Mucosa of descending colon (tissue), 3 donors: ENCODE measurements at regions not wholly inside any gene's neighbourhood (a gene's known extent, or its start where the extent isn't known, plus 50 kb on each side); places are given as distances from the start of the nearest gene placed in this dataset.
"Not testable (repeated sequence)": the region's sequence is repeated elsewhere in the genome, so short reads cannot be mapped to it uniquely, and the experiment has no call there.

Source experiments
- ATAC-seq: fragments of 200-7000 bp; cut with Tn5 transposase; one replicate; pipeline ENCODE4 v1.9.1; 2020; ENCODE audit warnings: mild to moderate bottlenecking, moderate library complexity
- DNase-seq, 3 donors: peaks; one replicate each; pipeline ENCODE4 v3.0.0-alpha.2; 2020
- H3K36me3 ChIP-seq: fragments of 200-600 bp; one replicate; pipeline ENCODE4 v1.8.0; 2021; ENCODE audit warnings: low read depth, mild to moderate bottlenecking
- H3K4me1 ChIP-seq: fragments of 200-600 bp; one replicate; pipeline ENCODE4 v1.8.0; 2021; ENCODE audit warnings: low read depth, mild to moderate bottlenecking
- H3K4me3 ChIP-seq: fragments of 200-600 bp; one replicate; pipeline ENCODE4 v1.8.0; 2021; ENCODE audit warnings: mild to moderate bottlenecking
- H3K9me3 ChIP-seq: fragments of 200-600 bp; one replicate; pipeline ENCODE4 v1.8.0; 2021; ENCODE audit warnings: mild to moderate bottlenecking
- intact Hi-C, 2 donors: fragments of 100-400 bp; cut with DNase I in 1 of 2; cut with micrococcal nuclease in 1 of 2; formaldehyde crosslinking; loops; one replicate each; pipeline versions ENCODE4 v1.11.0 to v1.11.1; 2022; cut with DNase I, micrococcal nuclease
- TF ChIP-seq, protein P1 (sequence below): fragments of 200-600 bp; IDR thresholded peaks from one replicate; pipeline ENCODE4 v1.8.0; 2022; ENCODE audit warnings: antibody characterized with exemption, mild to moderate bottlenecking
- donor health status: DM: no; HTN: no; CAD: no; lungs with moderate emphysema.
- donor health status: DM: no; HTN: no; CAD: no.
- donor health status: DM: no; HTN: yes; CAD: no.

- ATAC-seq = no peak
- intact Hi-C loops = no loop called here
- TF ChIP-seq, protein P1, sequence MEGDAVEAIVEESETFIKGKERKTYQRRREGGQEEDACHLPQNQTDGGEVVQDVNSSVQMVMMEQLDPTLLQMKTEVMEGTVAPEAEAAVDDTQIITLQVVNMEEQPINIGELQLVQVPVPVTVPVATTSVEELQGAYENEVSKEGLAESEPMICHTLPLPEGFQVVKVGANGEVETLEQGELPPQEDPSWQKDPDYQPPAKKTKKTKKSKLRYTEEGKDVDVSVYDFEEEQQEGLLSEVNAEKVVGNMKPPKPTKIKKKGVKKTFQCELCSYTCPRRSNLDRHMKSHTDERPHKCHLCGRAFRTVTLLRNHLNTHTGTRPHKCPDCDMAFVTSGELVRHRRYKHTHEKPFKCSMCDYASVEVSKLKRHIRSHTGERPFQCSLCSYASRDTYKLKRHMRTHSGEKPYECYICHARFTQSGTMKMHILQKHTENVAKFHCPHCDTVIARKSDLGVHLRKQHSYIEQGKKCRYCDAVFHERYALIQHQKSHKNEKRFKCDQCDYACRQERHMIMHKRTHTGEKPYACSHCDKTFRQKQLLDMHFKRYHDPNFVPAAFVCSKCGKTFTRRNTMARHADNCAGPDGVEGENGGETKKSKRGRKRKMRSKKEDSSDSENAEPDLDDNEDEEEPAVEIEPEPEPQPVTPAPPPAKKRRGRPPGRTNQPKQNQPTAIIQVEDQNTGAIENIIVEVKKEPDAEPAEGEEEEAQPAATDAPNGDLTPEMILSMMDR = no peak
- DNase-seq = no peak
- no peaks in the 10 kb centered on the region for H3K36me3 ChIP-seq
- H3K4me3 ChIP-seq = no peak overlapping the region
- no peaks in the 10 kb centered on the region for H3K9me3 ChIP-seq
- H3K4me1 ChIP-seq = no peaks in the 10 kb centered on the region
Measured at GRCh38 chr12:32975122-32975521, 78.5 kb upstream of the PKP2 start.

DNA sequence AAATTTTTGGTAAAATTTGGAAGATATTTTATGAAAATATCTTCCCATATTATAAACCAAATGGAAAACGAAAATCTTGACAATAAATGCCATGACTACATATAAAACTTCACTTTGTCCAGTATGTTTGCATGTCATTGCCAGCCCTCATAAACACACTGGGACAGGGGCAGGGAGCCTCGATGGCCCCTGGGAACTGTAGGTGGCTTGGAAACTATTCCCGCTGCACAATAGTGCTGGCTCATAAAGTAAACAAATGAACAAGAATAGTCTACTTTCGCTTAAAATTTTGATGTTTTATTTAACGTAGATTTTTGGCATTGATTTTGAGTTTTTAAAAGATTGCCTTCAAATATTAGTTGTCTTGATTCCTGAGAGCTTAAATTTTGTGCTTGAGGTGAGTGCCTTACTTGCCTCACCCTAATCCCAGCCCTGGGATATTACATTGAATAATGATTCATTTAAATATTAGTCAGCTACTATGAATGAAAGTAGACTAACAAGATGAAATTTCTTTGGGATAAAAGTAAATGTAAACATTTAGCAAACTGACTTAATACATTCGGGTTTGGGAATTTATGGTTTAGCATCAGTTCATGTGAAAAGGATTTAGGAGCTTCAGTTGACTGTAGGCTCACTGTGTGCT lies 74.0 kb upstream of the PKP2 start:
- DNase-seq = no peak
- Histone ChIP-seq H3K4me1 (no peaks in the 10 kb centered on the region), H3K4me3 (no peak overlapping the region), H3K9me3 (no peaks in the 10 kb centered on the region), H3K36me3 (no peaks in the 10 kb centered on the region)
- intact Hi-C loops = no loop called here
- TF ChIP-seq, protein P1 = no peak
- ATAC-seq = no peak

DNA sequence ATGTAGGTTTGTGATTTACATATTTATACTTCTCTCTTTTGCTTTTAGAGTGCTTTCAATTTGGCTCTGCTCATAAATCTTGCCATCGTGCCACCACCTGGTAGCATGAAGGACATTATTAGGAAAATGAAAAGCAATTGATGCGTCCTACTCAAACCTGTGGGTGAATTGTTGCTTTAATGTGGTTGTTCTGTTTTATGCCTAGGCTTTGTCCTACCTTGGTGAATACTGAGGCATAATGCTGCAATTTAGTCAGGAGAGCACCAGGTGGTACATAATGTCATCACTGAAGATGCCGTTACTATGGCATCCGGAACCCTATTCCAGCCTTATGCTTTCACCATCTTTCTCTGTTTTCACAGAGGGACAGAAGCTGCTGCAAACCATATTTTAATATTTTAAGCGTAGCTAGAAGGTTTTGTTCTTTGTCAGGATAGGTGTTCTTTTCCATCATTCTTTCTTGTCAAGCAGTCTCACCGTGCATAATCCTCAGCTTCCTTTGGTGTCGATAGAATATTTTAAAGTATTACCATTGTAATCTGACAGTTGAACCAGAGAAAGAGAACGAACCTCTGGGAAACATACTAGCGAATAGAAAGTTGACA lies 68.5 kb upstream of the PKP2 start:
- no peak overlapping the region for H3K4me3 ChIP-seq
- H3K9me3 ChIP-seq = no peaks in the 10 kb centered on the region
- TF ChIP-seq, protein P1 = no peak
- no peaks in the 10 kb centered on the region for H3K4me1 ChIP-seq
- DNase-seq (no peak), ATAC-seq (no peak)
- H3K36me3 ChIP-seq = no peaks in the 10 kb centered on the region
- intact Hi-C loops = no loop called here

GRCh38 chr12:32956418-32956817 lies 59.8 kb upstream of the PKP2 start:
- H3K4me3 ChIP-seq, H3K36me3 ChIP-seq, H3K4me1 ChIP-seq, H3K9me3 ChIP-seq, DNase-seq, intact Hi-C loops, ATAC-seq: not testable (repeated sequence)

- ATAC-seq = no peak
- intact Hi-C loops = no loop called here
- TF ChIP-seq, protein P1 = no peak
Measured at GRCh38 chr12:32952681-32953080, 56.1 kb upstream of the PKP2 start.

DNA sequence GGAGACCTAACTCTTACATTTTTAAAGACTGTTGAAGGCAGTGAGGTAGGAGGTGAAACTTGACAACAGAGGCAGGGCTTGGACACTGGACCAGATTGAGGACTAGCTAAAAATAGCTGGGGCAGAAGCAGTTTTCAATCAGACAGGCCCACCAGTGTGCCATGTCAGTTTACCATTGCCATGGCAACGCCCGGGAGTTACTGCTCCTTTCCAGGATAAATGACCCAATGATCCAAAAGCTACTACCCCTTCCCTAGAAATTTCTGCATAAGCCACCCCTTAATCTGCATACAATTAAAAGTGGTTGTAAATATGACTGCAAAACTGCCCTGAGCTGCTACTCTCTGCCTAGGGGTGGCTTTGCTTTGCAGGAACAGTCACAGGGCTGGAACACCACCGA lies 53.2 kb upstream of the PKP2 start:
- no peaks in the 10 kb centered on the region for H3K4me1 ChIP-seq

More at GRCh38 chr12:32952681-32953080, 56.1 kb upstream of the PKP2 start:
- Histone ChIP-seq H3K4me3 (no peak overlapping the region), H3K9me3 (no peaks in the 10 kb centered on the region), H3K4me1 (no peaks in the 10 kb centered on the region), H3K36me3 (no peaks in the 10 kb centered on the region)
- no peak for DNase-seq

More for the DNA sequence above, 53.2 kb upstream of the PKP2 start:
- TF ChIP-seq, protein P1 = no peak
- H3K4me3 ChIP-seq = no peak overlapping the region
- DNase-seq (no peak), ATAC-seq (no peak)
- no peaks in the 10 kb centered on the region for H3K36me3 ChIP-seq
- no peaks in the 10 kb centered on the region for H3K9me3 ChIP-seq
- intact Hi-C loops = no loop called here
